IMR-90 (cell line): ENCODE measurements at regions not wholly inside any gene's neighbourhood (a gene's known extent, or its start where the extent isn't known, plus 50 kb on each side); places are given as distances from the start of the nearest gene placed in this dataset.
A peak's percentile ranks its signal among the peaks of the same experiment; 100 is the strongest.

Experiments
- ATAC-seq: fragments of 200-7000 bp; cut with Tn5 transposase; 2 replicates; pipeline ENCODE4 v1.9.1; 2020; ENCODE audit warnings: low read depth, mild to moderate bottlenecking, moderate library complexity
- BruUV-seq: library from RNA; stranded (reverse); fragments of 400-500 nt; replicated peaks from 2 replicates; lab custom pipeline; 2021; lab: Mats Ljungman, UMichigan
- CTCF ChIA-PET: fragments of 300-600 bp; formaldehyde crosslinking; extraction: SDS; loops from one replicate; lab custom pipeline; 2021; ENCODE audit warnings: antibody characterized with exemption; lab: Yijun Ruan, JAX
- POLR2A ChIA-PET: fragments of 300-600 bp; sonication (Branson Sonifier 250); formaldehyde crosslinking; loops from one replicate; lab custom pipeline; 2022; ENCODE audit warnings: antibody characterized with exemption; ENCODE audit not compliant: unreplicated experiment; lab: Charles Lee
- DNase-seq: peaks from one replicate; pipeline ENCODE4 v3.0.0; 2013
- H2AFZ ChIP-seq: replicated peaks from 2 replicates; pipeline ENCODE3; 2013; ENCODE audit warnings: low read length, mild to moderate bottlenecking; ENCODE audit not compliant: poor library complexity
- H2AK5ac ChIP-seq: 2 replicates; pipeline ENCODE4 v1.6.1; 2013; ENCODE audit warnings: low read depth, low read length, inconsistent platforms
- H2AK9ac ChIP-seq: replicated peaks from 2 replicates; pipeline ENCODE3; 2013; ENCODE audit warnings: mild to moderate bottlenecking, low read depth, low read length, moderate library complexity; ENCODE audit not compliant: poor library complexity
- H2BK120ac ChIP-seq: 2 replicates; pipeline ENCODE4 v1.6.1; 2013; ENCODE audit warnings: low read depth, low read length, inconsistent platforms
- H2BK15ac ChIP-seq: 3 replicates; pipeline ENCODE4 v1.6.1; 2013; ENCODE audit warnings: low read depth, low read length, inconsistent platforms
- H2BK20ac ChIP-seq: 2 replicates; pipeline ENCODE4 v1.6.1; 2013; ENCODE audit warnings: low read depth, mild to moderate bottlenecking, inconsistent platforms, low read length, moderate library complexity
- H2BK5ac ChIP-seq: 2 replicates; pipeline ENCODE4 v1.6.1; 2013; ENCODE audit warnings: mild to moderate bottlenecking, low read depth, low read length, inconsistent platforms; ENCODE audit not compliant: poor library complexity, severe bottlenecking
- H3K14ac ChIP-seq: replicated peaks from 2 replicates; pipeline ENCODE4 v1.6.1; 2013; ENCODE audit warnings: low read depth, low read length, inconsistent platforms
- H3K18ac ChIP-seq: 2 replicates; pipeline ENCODE4 v1.6.1; 2013; ENCODE audit warnings: low read depth, low read length, control low read depth
- H3K23ac ChIP-seq: 2 replicates; pipeline ENCODE4 v1.6.1; 2013; ENCODE audit warnings: low read depth, low read length, inconsistent platforms
- H3K27ac ChIP-seq: 2 replicates; pipeline ENCODE4 v1.5.1; 2013; ENCODE audit warnings: mild to moderate bottlenecking, control low read depth, low read length; ENCODE audit not compliant: insufficient read depth
- H3K27me3 ChIP-seq: 2 replicates; pipeline ENCODE4 v1.6.1; 2013; ENCODE audit warnings: low read length; ENCODE audit not compliant: control insufficient read depth, insufficient read depth
- H3K36me3 ChIP-seq: 2 replicates; pipeline ENCODE4 v1.6.1; 2013; ENCODE audit warnings: low read length, mixed read lengths; ENCODE audit not compliant: control insufficient read depth, insufficient read depth
- H3K4ac ChIP-seq: 2 replicates; pipeline ENCODE4 v1.6.1; 2013; ENCODE audit warnings: low read depth, low read length, inconsistent platforms
- H3K4me1 ChIP-seq: 2 replicates; pipeline ENCODE4 v1.6.1; 2013; ENCODE audit warnings: low read length, mixed read lengths; ENCODE audit not compliant: control insufficient read depth, insufficient read depth
- H3K4me2 ChIP-seq: 2 replicates; pipeline ENCODE4 v1.6.1; 2013; ENCODE audit warnings: low read depth, mild to moderate bottlenecking, control low read depth, low read length, moderate library complexity
- H3K4me3 ChIP-seq: 2 replicates; pipeline ENCODE4 v1.5.1; 2013; ENCODE audit warnings: low read depth, mild to moderate bottlenecking, control low read depth, low read length, moderate library complexity; ENCODE audit not compliant: insufficient read depth
- H3K56ac ChIP-seq: 2 replicates; pipeline ENCODE4 v1.6.1; 2013; ENCODE audit warnings: low read length, inconsistent platforms; ENCODE audit not compliant: insufficient read depth; ENCODE audit errors: extremely low read depth
- H3K79me1 ChIP-seq, 2 experiments: 2 replicates each; pipeline ENCODE4 v1.6.1; 2013; ENCODE audit warnings: low read length in 2 of 2, inconsistent platforms in 1 of 2, low read depth in 1 of 2
- H3K9ac ChIP-seq: 2 replicates; pipeline ENCODE4 v1.6.1; 2013; ENCODE audit warnings: low read depth, low read length, control low read depth
- H3K9me1 ChIP-seq: 2 replicates; pipeline ENCODE4 v1.6.1; 2013; ENCODE audit warnings: low read length, inconsistent platforms; ENCODE audit not compliant: insufficient read depth
- H3K9me3 ChIP-seq: 2 replicates; pipeline ENCODE4 v1.6.1; 2013; ENCODE audit warnings: low read length; ENCODE audit not compliant: control insufficient read depth, insufficient read depth
- H4K20me1 ChIP-seq: 2 replicates; pipeline ENCODE4 v1.6.1; 2013; ENCODE audit warnings: low read length, inconsistent platforms; ENCODE audit not compliant: insufficient read depth
- H4K5ac ChIP-seq: 2 replicates; pipeline ENCODE4 v1.6.1; 2013; ENCODE audit warnings: mild to moderate bottlenecking, low read depth, low read length, control low read depth
- H4K8ac ChIP-seq, 2 experiments: 2 replicates each; pipeline ENCODE4 v1.6.1; 2013; ENCODE audit warnings: low read depth in 2 of 2, low read length in 2 of 2, control low read depth in 1 of 2, inconsistent platforms in 1 of 2
- H4K91ac ChIP-seq: 2 replicates; pipeline ENCODE4 v1.6.1; 2013; ENCODE audit warnings: low read depth, low read length, inconsistent platforms; ENCODE audit not compliant: insufficient read depth
- BHLHE40 ChIP-seq: fragments of 150-350 bp; IDR thresholded peaks from 2 replicates; pipeline ENCODE4 v1.6.1; 2016; ENCODE audit warnings: mild to moderate bottlenecking, low read depth, low read length
- CEBPB ChIP-seq: IDR thresholded peaks from 2 replicates; pipeline ENCODE4 v1.6.1; 2012; ENCODE audit warnings: low read depth, low read length, improper control_type of control experiment
- CHD1 ChIP-seq: IDR thresholded peaks from 2 replicates; pipeline ENCODE4 v1.6.1; 2012; ENCODE audit warnings: low read depth, low read length, improper control_type of control experiment
- FOS ChIP-seq: fragments of 150-350 bp; IDR thresholded peaks from 2 replicates; pipeline ENCODE4 v1.6.1; 2016; ENCODE audit warnings: low read depth, low read length
- MAFK ChIP-seq: IDR thresholded peaks from 2 replicates; pipeline ENCODE4 v1.6.1; 2012; ENCODE audit warnings: low read depth, low read length, improper control_type of control experiment
- MAZ ChIP-seq: IDR thresholded peaks from 2 replicates; pipeline ENCODE4 v1.6.1; 2012; ENCODE audit warnings: low read depth, mild to moderate bottlenecking, low read length, improper control_type of control experiment, moderate library complexity, borderline replicate concordance
- MXI1 ChIP-seq: IDR thresholded peaks from 2 replicates; pipeline ENCODE4 v1.6.1; 2012; ENCODE audit warnings: low read depth, mild to moderate bottlenecking, low read length, moderate library complexity, borderline replicate concordance
- NFE2L2 ChIP-seq: fragments of 150-350 bp; IDR thresholded peaks from 2 replicates; pipeline ENCODE4 v1.6.1; 2016; ENCODE audit warnings: low read depth, mild to moderate bottlenecking, low read length
- POLR2A ChIP-seq: IDR thresholded peaks from 2 replicates; pipeline ENCODE4 v1.6.1; 2012; ENCODE audit warnings: mild to moderate bottlenecking, low read depth, low read length
- RCOR1 ChIP-seq: IDR thresholded peaks from 2 replicates; pipeline ENCODE4 v1.6.1; 2012; ENCODE audit warnings: mild to moderate bottlenecking, low read length, improper control_type of control experiment; ENCODE audit not compliant: insufficient replicate concordance
- RFX5 ChIP-seq: IDR thresholded peaks from 2 replicates; pipeline ENCODE4 v1.8.0; 2012; ENCODE audit warnings: low read depth, mild to moderate bottlenecking, low read length, moderate library complexity
- SMC3 ChIP-seq: fragments of 150-350 bp; IDR thresholded peaks from 2 replicates; pipeline ENCODE4 v1.6.1; 2016; ENCODE audit warnings: low read depth, mild to moderate bottlenecking, antibody characterized with exemption, low read length, moderate library complexity
- WGBS, 2 experiments: methylation state at CpG; one replicate each; pipeline versions ENCODE4 v1.1.5 to v1.1.7; 2013; ENCODE audit warnings: missing lambda C conversion rate in 2 of 2; ENCODE audit not compliant: insufficient read length in 1 of 2; ENCODE audit errors: extremely low coverage in 2 of 2; 5-methylcytosine and 5-hydroxymethylcytosine counted together
- dilution Hi-C: fragments of 300-500 bp; cut with HindIII; formaldehyde crosslinking; loops from one replicate; pipeline ENCODE4 v1.14.3; 2018; ENCODE audit warnings: low sequenced_read_pairs; ENCODE audit not compliant: unreplicated experiment
- in situ Hi-C: fragments of 300-500 bp; cut with MboI; formaldehyde crosslinking; loops from 3 replicates; pipeline ENCODE4 v1.14.3; 2019; ENCODE audit warnings: low sequenced_read_pairs, inconsistent platforms, mixed read lengths
- intact Hi-C: fragments of 100-400 bp; cut with micrococcal nuclease; formaldehyde crosslinking; loops from 2 replicates; pipeline ENCODE4 v1.10.0; 2022
- TF ChIP-seq, protein P1 (sequence below): fragments of 150-350 bp; IDR thresholded peaks from 2 replicates; pipeline ENCODE4 v1.6.1; 2016; ENCODE audit warnings: low read depth, mild to moderate bottlenecking, low read length, moderate library complexity, borderline replicate concordance
- TF ChIP-seq, protein P2 (sequence below): fragments of 150-350 bp; IDR thresholded peaks from 2 replicates; pipeline ENCODE4 v1.6.1; 2017; ENCODE audit warnings: mild to moderate bottlenecking, antibody characterized with exemption, low read length, low read depth

DNA sequence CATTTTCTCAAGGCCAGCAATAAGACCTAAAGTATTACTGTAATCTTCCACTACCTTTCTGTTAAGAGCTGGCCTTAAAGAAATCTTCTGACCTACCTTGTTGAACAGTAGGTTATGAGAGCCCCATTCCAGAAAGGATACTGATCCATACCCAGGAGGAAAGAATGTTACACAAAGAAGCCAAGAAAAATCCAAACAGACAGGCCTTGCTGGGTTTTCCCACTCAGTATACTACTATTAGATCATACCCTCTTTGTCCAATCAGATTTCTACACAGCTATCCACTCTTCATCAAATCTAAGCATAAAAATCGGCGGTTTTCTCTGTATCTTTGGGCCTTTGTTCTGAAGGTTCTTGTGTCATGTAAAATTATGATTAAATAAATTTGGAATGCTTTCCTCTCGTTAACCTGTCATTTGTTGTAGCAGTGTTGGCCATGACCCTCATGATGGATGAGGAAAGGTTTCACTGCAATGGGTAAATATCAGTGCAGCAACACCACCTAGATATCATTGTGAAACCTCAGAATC is 292.3 kb downstream of the ANKRD50 start:
- Histone ChIP-seq H4K8ac (no peak overlapping the region), H2BK120ac (no peak overlapping the region), H4K20me1 (no peaks in the 10 kb centered on the region), H3K27me3 (no peaks in the 10 kb centered on the region), H4K5ac (no peak overlapping the region), H3K14ac (no peak overlapping the region), H3K36me3 (no peaks in the 10 kb centered on the region), H3K4me1 (peaks cover 12% of the 10 kb centered on the region), H3K4ac (no peak overlapping the region), H3K4me3 (no peak overlapping the region), H3K23ac (no peak overlapping the region), H2BK20ac (no peak overlapping the region), H2BK5ac (no peak overlapping the region), H3K9ac (no peak overlapping the region), H3K27ac (no peak overlapping the region), H4K91ac (no peak overlapping the region), H2BK15ac (0 out of 3 replicates have a peak overlapping the region, but pooled peaks have one; percentile 23), H3K4me2 (no peak overlapping the region), H3K18ac (no peak overlapping the region), H2AK9ac (no peak overlapping the region), H3K56ac (no peak overlapping the region), H2AFZ (no peak overlapping the region), H3K79me1 (no peaks in the 10 kb centered on the region), H2AK5ac (no peak overlapping the region), H3K9me3 (no peaks in the 10 kb centered on the region), H3K9me1 (no peaks in the 10 kb centered on the region)
- in situ Hi-C loops = no loop called here
- intact Hi-C loops = no loop called here
- ChIA-PET POLR2A (no interaction called here), CTCF (no interaction called here)
- dilution Hi-C loops = no loop called here
- WGBS, 2 experiments = no CpG with 5 or more reads among the region's 3 CpGs
- TF ChIP-seq MXI1 (no peak), MAZ (no peak), FOS (no peak), CEBPB (no peak), SMC3 (no peak), NFE2L2 (no peak), RFX5 (no peak), RCOR1 (no peak), CHD1 (no peak), BHLHE40 (no peak), MAFK (no peak), POLR2A (no peak)
- TF ChIP-seq, protein P1, sequence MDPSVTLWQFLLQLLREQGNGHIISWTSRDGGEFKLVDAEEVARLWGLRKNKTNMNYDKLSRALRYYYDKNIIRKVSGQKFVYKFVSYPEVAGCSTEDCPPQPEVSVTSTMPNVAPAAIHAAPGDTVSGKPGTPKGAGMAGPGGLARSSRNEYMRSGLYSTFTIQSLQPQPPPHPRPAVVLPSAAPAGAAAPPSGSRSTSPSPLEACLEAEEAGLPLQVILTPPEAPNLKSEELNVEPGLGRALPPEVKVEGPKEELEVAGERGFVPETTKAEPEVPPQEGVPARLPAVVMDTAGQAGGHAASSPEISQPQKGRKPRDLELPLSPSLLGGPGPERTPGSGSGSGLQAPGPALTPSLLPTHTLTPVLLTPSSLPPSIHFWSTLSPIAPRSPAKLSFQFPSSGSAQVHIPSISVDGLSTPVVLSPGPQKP = no peak
- TF ChIP-seq, protein P2, sequence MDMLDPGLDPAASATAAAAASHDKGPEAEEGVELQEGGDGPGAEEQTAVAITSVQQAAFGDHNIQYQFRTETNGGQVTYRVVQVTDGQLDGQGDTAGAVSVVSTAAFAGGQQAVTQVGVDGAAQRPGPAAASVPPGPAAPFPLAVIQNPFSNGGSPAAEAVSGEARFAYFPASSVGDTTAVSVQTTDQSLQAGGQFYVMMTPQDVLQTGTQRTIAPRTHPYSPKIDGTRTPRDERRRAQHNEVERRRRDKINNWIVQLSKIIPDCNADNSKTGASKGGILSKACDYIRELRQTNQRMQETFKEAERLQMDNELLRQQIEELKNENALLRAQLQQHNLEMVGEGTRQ = no peak
- BruUV-seq = no TSS peak
- no peak for ATAC-seq
- no peak for DNase-seq
